ENCODE measurements at regions not wholly inside any gene's neighbourhood (a gene's known extent, or its start where the extent isn't known, plus 50 kb on each side); places are given as distances from the start of the nearest gene placed in this dataset.

- Histone ChIP-seq H3K9me3 (replicated peaks in 1 of 3) (no peaks in the 10 kb centered on the region), H3K27me3 (no peaks in the 10 kb centered on the region), H3K36me3 (replicated peaks in 1 of 2) (no peaks in the 10 kb centered on the region), H3K4me1 (replicated peaks in 1 of 2) (no peaks in the 10 kb centered on the region), H3K27ac (no peak overlapping the region), H3K4me3 (no peak overlapping the region)
- intact Hi-C loops (cut with DNase I): no loop called here
- TF ChIP-seq, protein P1, sequence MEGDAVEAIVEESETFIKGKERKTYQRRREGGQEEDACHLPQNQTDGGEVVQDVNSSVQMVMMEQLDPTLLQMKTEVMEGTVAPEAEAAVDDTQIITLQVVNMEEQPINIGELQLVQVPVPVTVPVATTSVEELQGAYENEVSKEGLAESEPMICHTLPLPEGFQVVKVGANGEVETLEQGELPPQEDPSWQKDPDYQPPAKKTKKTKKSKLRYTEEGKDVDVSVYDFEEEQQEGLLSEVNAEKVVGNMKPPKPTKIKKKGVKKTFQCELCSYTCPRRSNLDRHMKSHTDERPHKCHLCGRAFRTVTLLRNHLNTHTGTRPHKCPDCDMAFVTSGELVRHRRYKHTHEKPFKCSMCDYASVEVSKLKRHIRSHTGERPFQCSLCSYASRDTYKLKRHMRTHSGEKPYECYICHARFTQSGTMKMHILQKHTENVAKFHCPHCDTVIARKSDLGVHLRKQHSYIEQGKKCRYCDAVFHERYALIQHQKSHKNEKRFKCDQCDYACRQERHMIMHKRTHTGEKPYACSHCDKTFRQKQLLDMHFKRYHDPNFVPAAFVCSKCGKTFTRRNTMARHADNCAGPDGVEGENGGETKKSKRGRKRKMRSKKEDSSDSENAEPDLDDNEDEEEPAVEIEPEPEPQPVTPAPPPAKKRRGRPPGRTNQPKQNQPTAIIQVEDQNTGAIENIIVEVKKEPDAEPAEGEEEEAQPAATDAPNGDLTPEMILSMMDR (IDR thresholded peaks at IDR 0.05): no peak
- TF ChIP-seq POLR2A (IDR thresholded peaks at IDR 0.05): no peak
- no peak for DNase-seq
- 78 to 100% (median 85%) methylated on average over 1 of the region's 1 CpG for WGBS, 4 donors
These were observed 750.5 kb upstream of the TMEM132C start for GRCh38 chr12:127516467-127516866.

- 46 to 62% (median 51%) methylated on average over 2 of the region's 2 CpGs for WGBS, 4 donors
- TF ChIP-seq, protein P1 (IDR thresholded peaks at IDR 0.05): no peak
- no peak for TF ChIP-seq POLR2A (IDR thresholded peaks at IDR 0.05)
- H3K4me1 ChIP-seq (replicated peaks in 1 of 2): no peaks in the 10 kb centered on the region
- H3K36me3 ChIP-seq (replicated peaks in 1 of 2): no peaks in the 10 kb centered on the region
- H3K27me3 ChIP-seq: no peaks in the 10 kb centered on the region
- no peaks in the 10 kb centered on the region for H3K9me3 ChIP-seq (replicated peaks in 1 of 3)
- no peak for DNase-seq
- no peak overlapping the region for H3K27ac ChIP-seq
- H3K4me3 ChIP-seq: no peak overlapping the region
- intact Hi-C loops (cut with DNase I): no loop called here
These were observed 747.2 kb upstream of the TMEM132C start for GRCh38 chr12:127519779-127520178.

- Histone ChIP-seq H3K27ac (no peak overlapping the region), H3K27me3 (no peaks in the 10 kb centered on the region), H3K4me3 (no peak overlapping the region), H3K36me3 (replicated peaks in 1 of 2) (no peaks in the 10 kb centered on the region), H3K9me3 (replicated peaks in 1 of 3) (no peaks in the 10 kb centered on the region), H3K4me1 (replicated peaks in 1 of 2) (no peaks in the 10 kb centered on the region)
- no peak for DNase-seq
- TF ChIP-seq, protein P1 (IDR thresholded peaks at IDR 0.05): no peak
- TF ChIP-seq POLR2A (IDR thresholded peaks at IDR 0.05): no peak
- intact Hi-C loops (cut with DNase I): no loop called here
- WGBS, 4 donors: 77 to 82% (median 80%) methylated on average over 3 of the region's 3 CpGs
These were observed 740.0 kb upstream of the TMEM132C start for GRCh38 chr12:127526925-127527324.

- 60 to 79% (median 76%) methylated on average over 8 of the region's 8 CpGs for WGBS, 4 donors
- intact Hi-C loops (cut with DNase I): no loop called here
These were observed 738.4 kb upstream of the TMEM132C start for GRCh38 chr12:127528551-127528950.

More at GRCh38 chr12:127528551-127528950, 738.4 kb upstream of the TMEM132C start:
- Histone ChIP-seq H3K4me3 (no peak overlapping the region), H3K27me3 (no peaks in the 10 kb centered on the region), H3K9me3 (replicated peaks in 1 of 3) (no peaks in the 10 kb centered on the region), H3K36me3 (replicated peaks in 1 of 2) (no peaks in the 10 kb centered on the region), H3K4me1 (replicated peaks in 1 of 2) (no peaks in the 10 kb centered on the region), H3K27ac (no peak overlapping the region)
- TF ChIP-seq, protein P1 (IDR thresholded peaks at IDR 0.05): no peak
- TF ChIP-seq POLR2A (IDR thresholded peaks at IDR 0.05): no peak
- no peak for DNase-seq

Measured in adrenal gland (tissue), 9 donors.